ENCODE measurements at regions not wholly inside any gene's neighbourhood (a gene's known extent, or its start where the extent isn't known, plus 50 kb on each side); places are given as distances from the start of the nearest gene placed in this dataset.

GRCh38 chr7:67854221-67855178, 857.9 kb downstream of the TYW1 start:
- TF ChIP-seq ZNF26 (tag by site-specific recombination; IDR thresholded peaks at IDR 0.05) (no peak), KLF1 (tag by site-specific recombination; IDR thresholded peaks at IDR 0.05) (no peak), ZNF121 (tag by site-specific recombination; IDR thresholded peaks at IDR 0.05) (no peak)

Data from HEK293 (cell line).